ENCODE measurements at regions not wholly inside any gene's neighbourhood (a gene's known extent, or its start where the extent isn't known, plus 50 kb on each side); places are given as distances from the start of the nearest gene placed in this dataset.

DNA sequence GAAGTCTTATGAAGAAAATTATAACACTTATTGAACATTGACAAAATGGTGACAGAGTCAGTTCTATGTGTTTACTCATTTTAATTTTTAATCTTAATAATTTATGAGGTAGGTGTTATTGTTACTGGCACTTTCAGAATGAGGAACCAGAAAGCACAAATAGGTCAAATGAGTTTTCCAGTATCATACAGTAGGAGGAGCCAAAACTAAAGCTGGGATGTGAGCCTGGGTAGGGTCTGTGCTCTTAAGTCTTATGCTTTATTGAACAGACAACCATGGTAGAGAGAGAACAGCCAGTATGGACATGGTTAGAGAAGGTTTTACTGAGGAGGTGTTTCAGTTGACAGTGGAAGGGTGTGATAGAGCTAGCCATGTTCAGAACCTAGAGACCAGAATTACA is 775.7 kb downstream of the TMTC2 start (continued):
- TF ChIP-seq ASH2L (IDR thresholded peaks at IDR 0.05; ENCODE audit: low read length), result no peak
- TF ChIP-seq BACH1 (IDR thresholded peaks at IDR 0.05; ENCODE audit: low read length), result no peak
- TF ChIP-seq SP4 (IDR thresholded peaks at IDR 0.05; ENCODE audit: low read length), result no peak
- TF ChIP-seq SAP30 (IDR thresholded peaks at IDR 0.05; ENCODE audit: insufficient read depth, insufficient replicate concordance, low read length), result no peak

Measured in H1 (cell line).